LNCAP (cell line): ENCODE measurements at regions not wholly inside any gene's neighbourhood (a gene's known extent, or its start where the extent isn't known, plus 50 kb on each side); places are given as distances from the start of the nearest gene placed in this dataset.

Experiments
- CTCF ChIP-seq: fragments of 450-650 bp; IDR thresholded peaks from 2 replicates; pipeline ENCODE4 v1.5.1; 2017; ENCODE audit warnings: mild to moderate bottlenecking

DNA sequence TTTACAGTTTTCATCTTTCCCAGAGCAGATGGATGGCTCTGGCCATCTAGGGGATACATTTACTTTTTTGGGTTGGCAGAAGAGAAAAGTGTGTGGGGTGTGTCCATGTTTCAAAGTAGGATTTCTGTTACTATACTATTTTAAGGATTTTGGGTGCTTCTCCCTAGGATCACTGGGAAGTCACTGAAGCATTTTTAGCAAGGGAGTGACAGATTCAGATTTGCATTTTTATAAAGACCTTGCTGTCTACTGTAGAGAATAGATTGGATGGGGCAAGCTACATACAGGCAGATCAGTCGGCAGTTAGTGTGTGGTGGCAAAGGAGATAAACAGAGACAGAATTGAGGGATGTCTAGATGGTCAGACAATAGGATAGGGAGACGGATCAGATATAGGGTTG is 122.5 kb downstream of the TBX19 start:
- TF ChIP-seq CTCF, result no peak

DNA sequence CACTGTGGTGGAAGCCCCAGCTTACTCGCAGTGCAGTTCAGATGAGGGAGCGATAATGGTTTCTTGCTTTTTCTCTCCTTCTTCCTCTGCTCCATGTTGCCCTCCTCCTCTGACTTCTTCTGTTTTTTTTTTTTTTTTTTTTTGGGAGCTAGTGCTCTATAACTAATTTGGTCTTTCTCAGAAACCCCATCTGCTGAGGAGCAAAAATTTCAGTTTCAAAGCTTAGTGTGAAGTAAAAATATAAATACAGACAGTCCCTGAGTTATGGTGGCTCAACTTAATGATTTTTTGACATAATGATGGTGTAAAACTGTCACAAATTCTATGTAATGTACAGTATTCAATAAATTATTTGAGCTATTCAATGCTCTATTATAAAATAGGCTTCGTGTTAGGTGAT is 120.7 kb downstream of the TBX19 start:
- no peak for TF ChIP-seq CTCF

DNA sequence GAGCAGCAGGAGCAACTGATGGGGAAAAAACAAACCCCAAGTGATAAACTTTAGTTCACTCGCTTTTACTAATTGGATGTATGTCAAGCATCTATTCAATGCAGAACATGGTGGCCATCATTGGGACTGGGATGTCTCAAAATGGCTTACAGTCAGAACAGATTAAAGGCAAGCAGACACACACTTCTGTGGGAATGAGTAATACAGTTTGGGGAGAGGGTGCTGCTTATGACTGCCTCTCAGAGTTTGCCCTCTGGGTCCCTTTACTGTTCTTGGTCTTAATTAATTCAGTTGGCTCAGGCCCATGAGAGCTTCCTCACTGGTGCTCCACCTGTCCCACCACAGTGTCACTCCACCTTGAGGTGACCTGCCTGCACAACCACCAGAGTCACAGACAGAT is 119.5 kb downstream of the TBX19 start:
- TF ChIP-seq CTCF, result no peak

GRCh38 chr1:168397806-168398205 is 117.1 kb downstream of the TBX19 start:
- no peak for TF ChIP-seq CTCF

DNA sequence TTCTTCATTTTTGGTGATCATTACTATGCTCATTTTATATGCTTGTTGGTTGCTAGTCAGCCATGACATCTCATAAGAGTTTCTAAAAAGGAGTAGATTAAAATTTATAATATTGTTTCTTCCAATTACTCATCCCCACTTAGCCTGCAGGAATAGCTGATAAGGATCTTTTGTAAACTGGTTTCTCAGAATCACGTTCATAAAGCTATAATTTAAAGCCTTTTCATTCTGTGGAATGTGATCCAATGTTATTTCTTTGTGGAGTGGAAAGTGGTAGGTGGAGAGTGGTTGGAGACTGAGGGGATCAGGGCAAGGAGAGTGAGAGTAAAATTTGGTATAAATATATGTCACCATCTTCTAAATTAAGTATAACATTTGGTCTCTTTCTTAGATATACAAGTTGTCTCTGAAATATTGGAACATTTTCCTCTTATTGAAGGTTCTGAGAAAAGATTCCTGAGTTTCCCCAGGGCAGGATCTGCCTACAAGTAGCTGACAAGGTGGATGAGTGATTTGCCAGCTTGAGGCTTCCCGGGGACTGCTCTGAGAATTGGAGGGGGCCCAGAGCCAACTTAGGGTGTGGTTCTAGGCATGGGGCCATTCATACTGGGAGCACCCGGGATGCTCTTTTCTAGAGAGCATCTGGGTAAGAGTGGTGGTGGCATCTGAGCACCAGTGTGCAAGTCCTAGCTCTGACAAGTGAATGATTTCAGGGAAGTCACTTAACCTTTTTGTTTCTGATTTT is 116.4 kb downstream of the TBX19 start:
- no peak for TF ChIP-seq CTCF

GRCh38 chr1:168396508-168396907 is 115.8 kb downstream of the TBX19 start:
- no peak for TF ChIP-seq CTCF

DNA sequence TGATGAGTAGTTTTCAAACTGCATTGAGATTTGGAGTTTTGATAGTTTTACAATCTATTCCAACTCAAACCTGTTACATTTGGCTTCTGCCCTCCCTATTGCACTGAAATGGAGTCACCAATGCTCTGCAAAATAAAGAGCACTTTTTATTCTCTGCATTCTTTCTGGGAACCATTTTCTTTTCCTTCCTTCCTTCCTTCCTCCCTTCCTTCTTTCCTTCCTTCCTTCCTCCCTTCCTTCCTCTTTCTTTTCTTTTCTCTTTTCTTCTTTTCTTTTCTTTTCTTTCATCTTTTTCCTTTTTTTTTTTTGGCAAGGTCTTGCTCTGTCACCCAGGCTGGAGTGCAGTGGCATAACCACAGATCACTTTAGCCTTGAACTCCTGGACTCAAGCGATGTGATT is 114.2 kb downstream of the TBX19 start:
- no peak for TF ChIP-seq CTCF
